Loucy (cell line): ENCODE measurements at regions not wholly inside any gene's neighbourhood (a gene's known extent, or its start where the extent isn't known, plus 50 kb on each side); places are given as distances from the start of the nearest gene placed in this dataset.

Experiments used
- EZH2phosphoT487 ChIP-seq: fragments of 200-600 bp; IDR thresholded peaks from 2 replicates; pipeline ENCODE4 v1.6.1; 2018; ENCODE audit warnings: antibody characterized with exemption, mild to moderate bottlenecking, moderate library complexity, borderline replicate concordance
- TF ChIP-seq, protein P1 (sequence below): fragments of 200-600 bp; sonication (generic); conservative IDR thresholded peaks from 2 replicates; pipeline ENCODE4 v1.5.1; 2014; ENCODE audit warnings: mild to moderate bottlenecking, antibody characterized with exemption, low read length

DNA sequence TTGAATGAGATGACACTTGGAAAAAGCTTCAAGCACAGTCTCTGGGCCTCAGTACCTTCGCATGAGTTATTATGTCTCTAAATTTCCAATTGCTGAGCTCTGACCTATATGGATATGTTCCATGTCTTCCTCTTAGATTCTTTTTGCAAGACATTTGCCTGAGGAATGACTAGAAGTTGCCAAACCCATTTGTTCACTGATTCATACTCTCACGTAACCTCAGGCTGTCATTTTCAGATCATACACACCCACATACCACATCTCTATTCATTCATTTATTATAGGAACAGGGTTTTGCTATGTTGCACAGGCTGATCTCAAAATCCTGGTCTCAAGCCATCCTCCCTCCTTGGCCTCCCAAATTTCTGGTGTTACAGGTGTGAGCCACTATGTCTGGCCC is 2137.1 kb upstream of the TENM3 start:
- TF ChIP-seq, protein P1, sequence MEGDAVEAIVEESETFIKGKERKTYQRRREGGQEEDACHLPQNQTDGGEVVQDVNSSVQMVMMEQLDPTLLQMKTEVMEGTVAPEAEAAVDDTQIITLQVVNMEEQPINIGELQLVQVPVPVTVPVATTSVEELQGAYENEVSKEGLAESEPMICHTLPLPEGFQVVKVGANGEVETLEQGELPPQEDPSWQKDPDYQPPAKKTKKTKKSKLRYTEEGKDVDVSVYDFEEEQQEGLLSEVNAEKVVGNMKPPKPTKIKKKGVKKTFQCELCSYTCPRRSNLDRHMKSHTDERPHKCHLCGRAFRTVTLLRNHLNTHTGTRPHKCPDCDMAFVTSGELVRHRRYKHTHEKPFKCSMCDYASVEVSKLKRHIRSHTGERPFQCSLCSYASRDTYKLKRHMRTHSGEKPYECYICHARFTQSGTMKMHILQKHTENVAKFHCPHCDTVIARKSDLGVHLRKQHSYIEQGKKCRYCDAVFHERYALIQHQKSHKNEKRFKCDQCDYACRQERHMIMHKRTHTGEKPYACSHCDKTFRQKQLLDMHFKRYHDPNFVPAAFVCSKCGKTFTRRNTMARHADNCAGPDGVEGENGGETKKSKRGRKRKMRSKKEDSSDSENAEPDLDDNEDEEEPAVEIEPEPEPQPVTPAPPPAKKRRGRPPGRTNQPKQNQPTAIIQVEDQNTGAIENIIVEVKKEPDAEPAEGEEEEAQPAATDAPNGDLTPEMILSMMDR = no peak
- TF ChIP-seq EZH2phosphoT487 = no peak
